K562 (cell line): ENCODE measurements at regions not wholly inside any gene's neighbourhood (a gene's known extent, or its start where the extent isn't known, plus 50 kb on each side); places are given as distances from the start of the nearest gene placed in this dataset.

Source experiments
- ATAC-seq: fragments of 200-7000 bp; cut with Tn5 transposase; 3 replicates; pipeline ENCODE4 v1.9.1; 2020; ENCODE audit warnings: moderate library complexity
- BruUV-seq: library from RNA; stranded (reverse); fragments of 400-500 nt; replicated peaks from 2 replicates; lab custom pipeline; 2021; lab: Mats Ljungman, UMichigan
- CTCF ChIA-PET: fragments of 300-600 bp; formaldehyde crosslinking; extraction: SDS; loops from one replicate; lab custom pipeline; 2021; ENCODE audit warnings: low intra/inter-chr PET ratio; lab: Yijun Ruan, JAX
- POLR2A ChIA-PET: fragments of 300-600, 350-650 bp; sonication (Branson Sonifier 250); formaldehyde crosslinking; extraction: SDS; loops from one replicate; lab custom pipeline; 2021; ENCODE audit warnings: antibody characterized with exemption, inconsistent platforms; lab: Yijun Ruan, JAX
- DNase-seq, 4 experiments: peaks; one replicate each; pipeline versions ENCODE4 v3.0.0 to v3.0.0-alpha.2; 2011 to 2018; ENCODE audit warnings: low spot score in 3 of 4, mixed read lengths in 3 of 4; ENCODE audit errors: extremely low read depth in 1 of 4
- FAIRE-seq: peaks from 2 replicates; lab custom pipeline; 2011; peaks lifted over from hg19 to GRCh38; lab: Jason Lieb, UNC
- H2AFZ ChIP-seq: 2 replicates; pipeline ENCODE4 v1.6.0; 2011; ENCODE audit warnings: low read depth, low read length, control low read depth, inconsistent platforms
- H3K27ac ChIP-seq: fragments of 200-600 bp; 3 replicates; pipeline ENCODE4 v1.8.0; 2011; ENCODE audit warnings: low read depth, mild to moderate bottlenecking, control low read depth, inconsistent platforms, low read length, moderate library complexity, mixed read lengths; ENCODE audit errors: extremely low read depth
- H3K27me3 ChIP-seq, 2 experiments: fragments of 300-600 bp in 1 of 2; 2 replicates in 1 of 2; 3 replicates in 1 of 2; pipeline versions ENCODE4 v1.6.0 to v1.8.0; 2011; ENCODE audit warnings: inconsistent platforms in 2 of 2, low read length in 2 of 2, mild to moderate bottlenecking in 1 of 2, mixed read lengths in 1 of 2, moderate library complexity in 1 of 2; ENCODE audit not compliant: control insufficient read depth in 2 of 2, insufficient read depth in 2 of 2
- H3K36me3 ChIP-seq: fragments of 300-600 bp; 3 replicates; pipeline ENCODE4 v1.8.0; 2011; ENCODE audit warnings: mild to moderate bottlenecking, low read length, inconsistent platforms; ENCODE audit not compliant: control insufficient read depth, insufficient read depth
- H3K4me1 ChIP-seq, 2 experiments: fragments of 200-600 bp in 1 of 2; replicated peaks in 1 of 2; 2 replicates in 1 of 2; 3 replicates in 1 of 2; pipeline versions ENCODE4 v1.5.1 to v1.8.0; 2011; ENCODE audit warnings: inconsistent platforms in 2 of 2, low read length in 2 of 2, mild to moderate bottlenecking in 1 of 2, mixed read lengths in 1 of 2, moderate library complexity in 1 of 2; ENCODE audit not compliant: control insufficient read depth in 2 of 2, insufficient read depth in 2 of 2
- H3K4me2 ChIP-seq: 2 replicates; pipeline ENCODE4 v1.6.1; 2011; ENCODE audit warnings: low read length, control low read depth, inconsistent platforms, mixed read lengths; ENCODE audit not compliant: insufficient read depth
- H3K4me3 ChIP-seq: fragments of 200-600 bp; sonication (generic), shearing (Covaris generic); 2 replicates; pipeline ENCODE4 v1.5.1; 2016; ENCODE audit warnings: control low read depth, inconsistent platforms
- H3K79me2 ChIP-seq: fragments of 200-600 bp; 3 replicates; pipeline ENCODE4 v1.8.0; 2011; ENCODE audit warnings: low read length, inconsistent platforms; ENCODE audit not compliant: control insufficient read depth, insufficient read depth
- H3K9ac ChIP-seq, 2 experiments: 2 replicates each; pipeline versions ENCODE4 v1.6.0 to v1.6.1; 2011; ENCODE audit warnings: low read depth in 2 of 2, low read length in 2 of 2, control low read depth in 1 of 2, inconsistent platforms in 1 of 2, mild to moderate bottlenecking in 1 of 2, mixed read lengths in 1 of 2; ENCODE audit not compliant: insufficient read depth in 1 of 2
- H3K9me1 ChIP-seq: one replicate; pipeline ENCODE4 v1.6.0; 2011; ENCODE audit warnings: inconsistent platforms, mild to moderate bottlenecking, low read length, moderate library complexity; ENCODE audit not compliant: control insufficient read depth, insufficient read depth
- H3K9me3 ChIP-seq: replicated peaks from 2 replicates; pipeline ENCODE4 v1.5.1; 2011; ENCODE audit warnings: low read depth, low read length, inconsistent platforms; ENCODE audit not compliant: control insufficient read depth, insufficient read depth
- H4K20me1 ChIP-seq: replicated peaks from 2 replicates; pipeline ENCODE4 v1.6.1; 2011; ENCODE audit warnings: low read length, inconsistent platforms, mixed read lengths; ENCODE audit not compliant: control insufficient read depth, insufficient read depth
- BRCA1 ChIP-seq, 2 experiments: fragments of 450-650 bp in 1 of 2; sonication (generic) in 1 of 2; formaldehyde crosslinking in 1 of 2; IDR thresholded peaks; 2 replicates each; pipeline versions ENCODE4 v1.5.0 to v1.6.1; 2017 to 2020; ENCODE audit warnings: mild to moderate bottlenecking in 1 of 2, missing genetic modification reagents in 1 of 2
- FOS ChIP-seq: IDR thresholded peaks from 3 replicates; pipeline ENCODE4 v1.6.1; 2011; ENCODE audit not compliant: insufficient read length; ENCODE audit errors: extremely low read depth
- GMEB1 ChIP-seq: fragments of 250-450 bp; sonication (Bioruptor Pico); IDR thresholded peaks from 2 replicates; pipeline ENCODE4 v1.4.0; 2020; ENCODE audit warnings: mild to moderate bottlenecking
- HDAC6 ChIP-seq: IDR thresholded peaks from 2 replicates; pipeline ENCODE4 v1.6.1; 2012; ENCODE audit warnings: low read depth, mild to moderate bottlenecking, control low read depth, inconsistent platforms, low read length, moderate library complexity
- KLF10 ChIP-seq: fragments of 250-450 bp; sonication (Bioruptor Pico); IDR thresholded peaks from 2 replicates; pipeline ENCODE4 v1.6.1; 2021; ENCODE audit warnings: matching md5 sums
- MLX ChIP-seq, 2 experiments: fragments of 450-650 bp in 1 of 2; sonication (generic) in 1 of 2; formaldehyde crosslinking; conservative IDR thresholded peaks; 2 replicates each; pipeline versions ENCODE4 v1.4.0 to v1.8.1; 2020 to 2022; ENCODE audit warnings: mild to moderate bottlenecking in 1 of 2, missing genetic modification reagents in 1 of 2
- NR0B1 ChIP-seq: fragments of 450-650 bp; IDR thresholded peaks from one replicate; pipeline ENCODE4 v1.6.1; 2018; ENCODE audit warnings: mild to moderate bottlenecking, moderate library complexity; ENCODE audit not compliant: partially characterized antibody
- RBM25 ChIP-seq: fragments of 200-400 bp; formaldehyde crosslinking; IDR thresholded peaks from 2 replicates; pipeline ENCODE4 v1.6.1; 2018; ENCODE audit warnings: low read length, low read depth, moderate library complexity; ENCODE audit not compliant: severe bottlenecking
- RBM34 ChIP-seq: fragments of 200-400 bp; formaldehyde crosslinking; IDR thresholded peaks from 2 replicates; pipeline ENCODE4 v1.6.1; 2018; ENCODE audit warnings: low read length, borderline replicate concordance; ENCODE audit not compliant: insufficient read depth
- ZKSCAN3 ChIP-seq: fragments of 250-450 bp; sonication (Bioruptor Pico); IDR thresholded peaks from 2 replicates; pipeline ENCODE4 v1.4.0; 2020
- ZNF174 ChIP-seq: fragments of 250-450 bp; sonication (Bioruptor Pico); IDR thresholded peaks from 2 replicates; pipeline ENCODE4 v1.4.0; 2020; ENCODE audit warnings: mild to moderate bottlenecking
- WGBS: fragments of 100-300 bp; shearing (Covaris generic); methylation state at CpG from one replicate; pipeline ENCODE4 v1.1.6; 2016; ENCODE audit warnings: low coverage, mixed read lengths; ENCODE audit not compliant: insufficient coverage; ENCODE audit errors: missing lambda C conversion rate; 5-methylcytosine and 5-hydroxymethylcytosine counted together
- in situ Hi-C: fragments of 300-500 bp; cut with MboI; formaldehyde crosslinking; loops from 4 replicates; pipeline ENCODE4 v1.15.0; 2018; ENCODE audit warnings: inconsistent platforms, mixed read lengths
- intact Hi-C: fragments of 100-400 bp; cut with micrococcal nuclease; formaldehyde crosslinking; loops from 2 replicates; pipeline ENCODE4 v1.14.2; 2022

GRCh38 chr20:7217606-7218005 lies 450.1 kb downstream of the BMP2 start:
- H3K9me3 ChIP-seq, result no peaks in the 10 kb centered on the region
- ChIA-PET POLR2A (no interaction called here), CTCF (no interaction called here)
- H3K9ac ChIP-seq, result no peak overlapping the region
- H2AFZ ChIP-seq, result no peak overlapping the region
- intact Hi-C loops (no loop called here), in situ Hi-C loops (no loop called here)
- no peaks in the 10 kb centered on the region for H3K27me3 ChIP-seq
- no peak overlapping the region for H3K4me3 ChIP-seq
- DNase-seq (no peak), ATAC-seq (no peak), FAIRE-seq (no peak)
- no peaks in the 10 kb centered on the region for H3K36me3 ChIP-seq
- BruUV-seq, result no TSS peak
- H4K20me1 ChIP-seq, result no peaks in the 10 kb centered on the region
- no peaks in the 10 kb centered on the region for H3K4me1 ChIP-seq
- no peaks in the 10 kb centered on the region for H3K79me2 ChIP-seq
- TF ChIP-seq MLX (CRISPR knock-in tag; conservative IDR thresholded peaks at IDR 0.05), result no peak
- TF ChIP-seq HDAC6, result no peak
- TF ChIP-seq ZNF174, result no peak
- TF ChIP-seq RBM34, result no peak
- TF ChIP-seq FOS, result no peak
- no peak overlapping the region for H3K4me2 ChIP-seq
- no peak overlapping the region for H3K27ac ChIP-seq
- H3K9me1 ChIP-seq, result no peaks in the 10 kb centered on the region
- WGBS, result 0% methylated on average over 1 of the region's 1 CpG

- in situ Hi-C loops (no loop called here), intact Hi-C loops (no loop called here)
- no peaks in the 10 kb centered on the region for H3K79me2 ChIP-seq
- H3K4me2 ChIP-seq, result no peak overlapping the region
- no peaks in the 10 kb centered on the region for H3K9me3 ChIP-seq
- ChIA-PET POLR2A (no interaction called here), CTCF (no interaction called here)
- H3K9ac ChIP-seq, result no peak overlapping the region
- DNase-seq, result no peak
- no peaks in the 10 kb centered on the region for H4K20me1 ChIP-seq
- no peak overlapping the region for H3K27ac ChIP-seq
- FAIRE-seq, result no peak
- no CpG with 5 or more reads among the region's 1 CpG for WGBS
- H2AFZ ChIP-seq, result no peak overlapping the region
- H3K4me1 ChIP-seq, result no peaks in the 10 kb centered on the region
- H3K27me3 ChIP-seq, result no peaks in the 10 kb centered on the region
- H3K9me1 ChIP-seq, result no peaks in the 10 kb centered on the region
- no peaks in the 10 kb centered on the region for H3K36me3 ChIP-seq
- no TSS peak for BruUV-seq
- ATAC-seq, result no peak
- no peak overlapping the region for H3K4me3 ChIP-seq
- no peak for TF ChIP-seq ZKSCAN3 (CRISPR knock-in tag)
- no peak for TF ChIP-seq GMEB1 (CRISPR knock-in tag)
- no peak for TF ChIP-seq KLF10
- no peak for TF ChIP-seq NR0B1
- TF ChIP-seq BRCA1 (IDR thresholded peaks at IDR 0.05), result no peak
- no peak for TF ChIP-seq BRCA1 (CRISPR knock-in tag; IDR thresholded peaks at IDR 0.05)
- TF ChIP-seq RBM25, result no peak
Measured at GRCh38 chr20:7220755-7221154, 453.3 kb downstream of the BMP2 start.
